ENCODE measurements at regions not wholly inside any gene's neighbourhood (a gene's known extent, or its start where the extent isn't known, plus 50 kb on each side); places are given as distances from the start of the nearest gene placed in this dataset.

DNA sequence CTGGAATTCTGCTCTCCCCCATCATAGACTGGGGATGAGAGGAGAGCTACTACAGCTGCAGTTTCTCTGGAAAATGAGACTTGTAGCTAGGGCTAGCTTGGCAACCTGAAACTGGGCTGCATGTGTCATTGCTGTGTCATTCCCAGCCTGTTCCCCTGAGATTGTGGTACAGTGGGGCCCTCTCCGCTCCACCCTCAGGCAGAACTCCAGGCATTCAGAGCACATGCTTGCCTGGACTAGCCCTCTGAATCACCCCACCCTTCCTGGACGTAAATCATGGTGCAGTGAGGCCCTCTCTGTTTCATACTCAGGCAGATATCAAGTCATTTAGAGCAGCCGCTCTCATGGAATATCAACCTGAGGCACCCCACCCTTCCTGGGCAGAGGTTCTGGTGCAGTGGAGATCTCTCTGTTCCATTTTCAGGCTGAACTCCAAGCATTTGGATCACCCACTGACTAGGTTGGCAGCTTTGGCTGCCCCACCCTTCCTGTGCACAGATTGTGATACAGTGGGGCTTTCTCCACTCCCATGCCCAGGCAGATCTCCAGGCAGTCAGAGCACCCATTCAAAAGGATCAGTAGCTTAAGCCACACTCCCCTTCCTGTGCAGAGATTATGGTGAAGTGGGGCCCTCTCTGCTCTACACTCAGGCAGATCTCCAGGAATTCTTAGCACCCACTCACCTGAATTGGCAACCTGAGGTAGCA lies 274.4 kb downstream of the C11orf87 start:
- ATAC-seq (no peak; the same call in 2 of the 3 replicates), FAIRE-seq (no peak), DNase-seq (ENCODE audit: low read depth, low spot score) (no peak)
- in situ Hi-C loops (cut with MboI) = loop anchor here (5.0 to 10.0 kb wide), 2 partner anchors 912 to 994 kb away; no protein-coding TSS in a partner anchor
- no peak overlapping the region for H3K27ac ChIP-seq (ENCODE audit: control insufficient read depth, insufficient read depth)
- BruUV-seq (replicated peaks) = no TSS peak
- no peak overlapping the region for H3K9ac ChIP-seq (ENCODE audit: control insufficient read depth, insufficient read depth, low read length)
- no peak overlapping the region for H2AFZ ChIP-seq (ENCODE audit: control insufficient read depth, low read depth, low read length)
- H3K4me3 ChIP-seq = no peak overlapping the region
- H3K9me3 ChIP-seq (replicated peaks; ENCODE audit: control insufficient read depth, insufficient read depth, low read length) = no peaks in the 10 kb centered on the region; the same call in 2 of the 3 replicates
- H3K4me2 ChIP-seq (ENCODE audit: control insufficient read depth, insufficient read depth) = no peak overlapping the region
- WGBS (ENCODE audit: insufficient coverage, insufficient replicate concordance, low lambda C conversion rate, missing lambda C conversion rate) = 33% methylated on average over 3 of the region's 3 CpGs
- no peaks in the 10 kb centered on the region for H3K27me3 ChIP-seq (replicated peaks in 1 of 2; ENCODE audit: control insufficient read depth in 2 of 2, insufficient read depth in 2 of 2, low read length in 1 of 2)
- TF ChIP-seq IKZF1 (conservative IDR thresholded peaks at IDR 0.05) (no peak), POLR2AphosphoS2 (IDR thresholded peaks at IDR 0.05; ENCODE audit: low read depth, low read length) (no peak), NFXL1 (IDR thresholded peaks at IDR 0.05; ENCODE audit: borderline replicate concordance) (no peak)
- TF ChIP-seq, protein P1, sequence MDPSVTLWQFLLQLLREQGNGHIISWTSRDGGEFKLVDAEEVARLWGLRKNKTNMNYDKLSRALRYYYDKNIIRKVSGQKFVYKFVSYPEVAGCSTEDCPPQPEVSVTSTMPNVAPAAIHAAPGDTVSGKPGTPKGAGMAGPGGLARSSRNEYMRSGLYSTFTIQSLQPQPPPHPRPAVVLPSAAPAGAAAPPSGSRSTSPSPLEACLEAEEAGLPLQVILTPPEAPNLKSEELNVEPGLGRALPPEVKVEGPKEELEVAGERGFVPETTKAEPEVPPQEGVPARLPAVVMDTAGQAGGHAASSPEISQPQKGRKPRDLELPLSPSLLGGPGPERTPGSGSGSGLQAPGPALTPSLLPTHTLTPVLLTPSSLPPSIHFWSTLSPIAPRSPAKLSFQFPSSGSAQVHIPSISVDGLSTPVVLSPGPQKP (IDR thresholded peaks at IDR 0.05; ENCODE audit: low read depth, low read length) = no peak
- TF ChIP-seq, protein P2, sequence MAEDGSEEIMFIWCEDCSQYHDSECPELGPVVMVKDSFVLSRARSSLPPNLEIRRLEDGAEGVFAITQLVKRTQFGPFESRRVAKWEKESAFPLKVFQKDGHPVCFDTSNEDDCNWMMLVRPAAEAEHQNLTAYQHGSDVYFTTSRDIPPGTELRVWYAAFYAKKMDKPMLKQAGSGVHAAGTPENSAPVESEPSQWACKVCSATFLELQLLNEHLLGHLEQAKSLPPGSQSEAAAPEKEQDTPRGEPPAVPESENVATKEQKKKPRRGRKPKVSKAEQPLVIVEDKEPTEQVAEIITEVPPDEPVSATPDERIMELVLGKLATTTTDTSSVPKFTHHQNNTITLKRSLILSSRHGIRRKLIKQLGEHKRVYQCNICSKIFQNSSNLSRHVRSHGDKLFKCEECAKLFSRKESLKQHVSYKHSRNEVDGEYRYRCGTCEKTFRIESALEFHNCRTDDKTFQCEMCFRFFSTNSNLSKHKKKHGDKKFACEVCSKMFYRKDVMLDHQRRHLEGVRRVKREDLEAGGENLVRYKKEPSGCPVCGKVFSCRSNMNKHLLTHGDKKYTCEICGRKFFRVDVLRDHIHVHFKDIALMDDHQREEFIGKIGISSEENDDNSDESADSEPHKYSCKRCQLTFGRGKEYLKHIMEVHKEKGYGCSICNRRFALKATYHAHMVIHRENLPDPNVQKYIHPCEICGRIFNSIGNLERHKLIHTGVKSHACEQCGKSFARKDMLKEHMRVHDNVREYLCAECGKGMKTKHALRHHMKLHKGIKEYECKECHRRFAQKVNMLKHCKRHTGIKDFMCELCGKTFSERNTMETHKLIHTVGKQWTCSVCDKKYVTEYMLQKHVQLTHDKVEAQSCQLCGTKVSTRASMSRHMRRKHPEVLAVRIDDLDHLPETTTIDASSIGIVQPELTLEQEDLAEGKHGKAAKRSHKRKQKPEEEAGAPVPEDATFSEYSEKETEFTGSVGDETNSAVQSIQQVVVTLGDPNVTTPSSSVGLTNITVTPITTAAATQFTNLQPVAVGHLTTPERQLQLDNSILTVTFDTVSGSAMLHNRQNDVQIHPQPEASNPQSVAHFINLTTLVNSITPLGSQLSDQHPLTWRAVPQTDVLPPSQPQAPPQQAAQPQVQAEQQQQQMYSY (CRISPR knock-in tag; IDR thresholded peaks at IDR 0.05) = no peak
- POLR2A ChIA-PET = no interaction called here
- no peaks in the 10 kb centered on the region for H3K36me3 ChIP-seq (ENCODE audit: control insufficient read depth in 2 of 2, insufficient read depth in 2 of 2, low read length in 1 of 2)
- SMC1A ChIA-PET (ENCODE audit: uncharacterized antibody, unreplicated experiment) = interaction anchor here (1.0 to 2.3 kb wide), 6 partner anchors 11 to 999 kb away, joined by 3 to 18 read pairs (median 4); no protein-coding TSS in a partner anchor
- RAD21 ChIA-PET (ENCODE audit: unreplicated experiment) = interaction anchor here (1.2 to 1.8 kb wide), 3 partner anchors 12 to 999 kb away, joined by 4 to 13 read pairs (median 5); no protein-coding TSS in a partner anchor
- no peaks in the 10 kb centered on the region for H4K20me1 ChIP-seq (ENCODE audit: control insufficient read depth, insufficient read depth)
- CTCF ChIA-PET = interaction anchor here (0.6 to 3.0 kb wide), 12 partner anchors 9 to 1211 kb away, joined by 3 to 30 read pairs (median 3); no protein-coding TSS in a partner anchor
- intact Hi-C loops (cut with micrococcal nuclease; ENCODE audit: unreplicated experiment) = no loop called here
- H3K4me1 ChIP-seq (ENCODE audit: control insufficient read depth, insufficient read depth, low read length) = no peaks in the 10 kb centered on the region
- H3K79me2 ChIP-seq (ENCODE audit: control insufficient read depth, insufficient read depth, low read length) = no peaks in the 10 kb centered on the region
